HUES64 (cell line): ENCODE measurements at regions not wholly inside any gene's neighbourhood (a gene's known extent, or its start where the extent isn't known, plus 50 kb on each side); places are given as distances from the start of the nearest gene placed in this dataset.
"Not testable (repeated sequence)": the region's sequence is repeated elsewhere in the genome, so short reads cannot be mapped to it uniquely, and the experiment has no call there.

Experiments used
- H3K27ac ChIP-seq: 2 replicates; pipeline ENCODE4 v1.7.0; 2013; ENCODE audit warnings: low read depth, low read length, inconsistent platforms
- H3K27me3 ChIP-seq: 2 replicates; pipeline ENCODE4 v1.6.1; 2013; ENCODE audit warnings: mild to moderate bottlenecking, low read length; ENCODE audit not compliant: insufficient read depth
- H3K36me3 ChIP-seq: 2 replicates; pipeline ENCODE4 v1.6.1; 2013; ENCODE audit warnings: mild to moderate bottlenecking, low read length; ENCODE audit not compliant: insufficient read depth
- H3K4me1 ChIP-seq: 2 replicates; pipeline ENCODE4 v1.6.1; 2013; ENCODE audit warnings: mild to moderate bottlenecking, low read length, moderate library complexity; ENCODE audit not compliant: insufficient read depth
- H3K4me3 ChIP-seq: 2 replicates; pipeline ENCODE4 v1.5.1; 2013; ENCODE audit warnings: mild to moderate bottlenecking, low read length, moderate library complexity
- H3K9ac ChIP-seq: 2 replicates; pipeline ENCODE4 v1.6.1; 2013; ENCODE audit warnings: mild to moderate bottlenecking, low read depth, low read length
- H3K9me3 ChIP-seq: 2 replicates; pipeline ENCODE4 v1.6.1; 2013; ENCODE audit warnings: low read depth, low read length; ENCODE audit not compliant: insufficient read depth
- WGBS: fragments of 150-250, 120-280 bp; methylation state at CpG from one replicate; pipeline ENCODE4 v1.1.7; 2013; ENCODE audit warnings: missing lambda C conversion rate; 5-methylcytosine and 5-hydroxymethylcytosine counted together

- Histone ChIP-seq H3K4me3 (no peak overlapping the region), H3K9me3 (peaks cover 14% of the 10 kb centered on the region), H3K36me3 (peaks cover 10% of the 10 kb centered on the region), H3K27me3 (no peaks in the 10 kb centered on the region), H3K27ac (no peak overlapping the region), H3K4me1 (peaks cover 27% of the 10 kb centered on the region), H3K9ac (no peak overlapping the region)
- WGBS = 99% methylated on average over 2 of the region's 2 CpGs
Observed at GRCh38 chr7:32677593-32677992, 182.3 kb downstream of the AVL9 start.

GRCh38 chr7:32676249-32676941 lies 181.1 kb downstream of the AVL9 start:
- Histone ChIP-seq H3K36me3 (peaks cover 10% of the 10 kb centered on the region), H3K9ac (no peak overlapping the region), H3K27ac (no peak overlapping the region), H3K9me3 (peaks cover 14% of the 10 kb centered on the region), H3K4me3 (no peak overlapping the region), H3K4me1 (peaks cover 21% of the 10 kb centered on the region), H3K27me3 (no peaks in the 10 kb centered on the region)
- WGBS = 94% methylated on average over 7 of the region's 7 CpGs

- H3K36me3 ChIP-seq = peaks cover 10% of the 10 kb centered on the region
- 85% methylated on average over 2 of the region's 2 CpGs for WGBS
- peaks cover 17% of the 10 kb centered on the region; the same call in 1 of the 2 replicates for H3K4me1 ChIP-seq
- peaks cover 14% of the 10 kb centered on the region for H3K9me3 ChIP-seq
- H3K4me3 ChIP-seq = no peak overlapping the region
- no peak overlapping the region for H3K27ac ChIP-seq
- no peaks in the 10 kb centered on the region for H3K27me3 ChIP-seq
- no peak overlapping the region for H3K9ac ChIP-seq
Observed at GRCh38 chr7:32673275-32673983, 178.1 kb downstream of the AVL9 start.

- H3K27me3 ChIP-seq = no peaks in the 10 kb centered on the region
- no peak overlapping the region for H3K4me3 ChIP-seq
- H3K9ac ChIP-seq = no peak overlapping the region
- no peaks in the 10 kb centered on the region for H3K9me3 ChIP-seq
- no peaks in the 10 kb centered on the region for H3K36me3 ChIP-seq
- H3K27ac ChIP-seq = no peak overlapping the region
- peaks cover 17% of the 10 kb centered on the region; the same call in 1 of the 2 replicates for H3K4me1 ChIP-seq
- 88% methylated on average over 9 of the region's 10 CpGs for WGBS
Observed at GRCh38 chr7:32670110-32671025, 175.1 kb downstream of the AVL9 start.

- H3K27me3 ChIP-seq, H3K4me3 ChIP-seq, H3K9ac ChIP-seq, H3K9me3 ChIP-seq, H3K36me3 ChIP-seq, H3K27ac ChIP-seq: not testable (repeated sequence)
- peaks cover 17% of the 10 kb centered on the region; the same call in 1 of the 2 replicates for H3K4me1 ChIP-seq
- 73% methylated on average over 3 of the region's 3 CpGs for WGBS
Observed at GRCh38 chr7:32669173-32669870, 174.0 kb downstream of the AVL9 start.

GRCh38 chr7:32668387-32669097 lies 173.3 kb downstream of the AVL9 start:
- peaks cover 22% of the 10 kb centered on the region for H3K4me1 ChIP-seq
- H3K9me3 ChIP-seq, H3K27me3 ChIP-seq, H3K4me3 ChIP-seq, H3K9ac ChIP-seq, H3K27ac ChIP-seq, H3K36me3 ChIP-seq: not testable (repeated sequence)
- WGBS = 96% methylated on average over 3 of the region's 3 CpGs

- not testable (repeated sequence) for H3K27ac ChIP-seq, H3K9me3 ChIP-seq, H3K9ac ChIP-seq, H3K36me3 ChIP-seq, H3K27me3 ChIP-seq, H3K4me3 ChIP-seq
- WGBS = 94% methylated on average over 8 of the region's 9 CpGs
- peaks cover 31% of the 10 kb centered on the region for H3K4me1 ChIP-seq
Observed at GRCh38 chr7:32667586-32667985, 172.3 kb downstream of the AVL9 start.

GRCh38 chr7:32663805-32664211 lies 168.5 kb downstream of the AVL9 start:
- not testable (repeated sequence) for H3K9ac ChIP-seq
- 65% methylated on average over 4 of the region's 5 CpGs for WGBS

GRCh38 chr7:32662509-32662908 lies 167.2 kb downstream of the AVL9 start:
- peaks cover 14% of the 10 kb centered on the region for H3K4me1 ChIP-seq
- not testable (repeated sequence) for H3K27ac ChIP-seq, H3K27me3 ChIP-seq, H3K9me3 ChIP-seq, H3K9ac ChIP-seq, H3K4me3 ChIP-seq, H3K36me3 ChIP-seq
- WGBS = 86% methylated on average over 4 of the region's 4 CpGs

More at GRCh38 chr7:32663805-32664211, 168.5 kb downstream of the AVL9 start:
- H3K9me3 ChIP-seq, H3K27me3 ChIP-seq, H3K36me3 ChIP-seq, H3K4me3 ChIP-seq, H3K27ac ChIP-seq: not testable (repeated sequence)
- peaks cover 14% of the 10 kb centered on the region for H3K4me1 ChIP-seq

GRCh38 chr7:32661929-32662328 lies 166.6 kb downstream of the AVL9 start:
- H3K27me3 ChIP-seq = no peaks in the 10 kb centered on the region
- peaks cover 14% of the 10 kb centered on the region for H3K4me1 ChIP-seq
- H3K36me3 ChIP-seq = no peaks in the 10 kb centered on the region
- no peaks in the 10 kb centered on the region for H3K9me3 ChIP-seq
- H3K4me3 ChIP-seq = no peak overlapping the region
- no peak overlapping the region for H3K27ac ChIP-seq
- no peak overlapping the region for H3K9ac ChIP-seq
- 94% methylated on average over 1 of the region's 1 CpG for whole genome bisulfite sequencing
